ENCODE measurements at regions not wholly inside any gene's neighbourhood (a gene's known extent, or its start where the extent isn't known, plus 50 kb on each side); places are given as distances from the start of the nearest gene placed in this dataset.

DNA sequence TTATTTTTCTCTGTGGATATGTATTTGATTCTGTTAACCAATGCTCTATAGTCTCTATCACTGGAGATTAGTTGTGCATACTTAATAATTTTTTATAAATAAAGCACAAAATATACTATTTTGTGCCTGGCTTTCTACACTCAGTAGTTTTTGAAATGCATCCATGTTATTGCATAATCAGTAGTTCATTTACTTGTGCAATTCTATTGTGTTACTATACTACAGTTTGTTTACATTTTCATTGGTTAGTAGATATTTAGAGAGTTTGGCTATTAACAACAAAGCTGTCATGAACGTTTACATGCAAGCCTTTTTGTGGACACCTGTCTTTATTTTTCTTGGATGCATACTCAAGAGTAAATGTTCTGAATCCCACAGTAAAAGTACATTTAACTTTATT lies 265.0 kb upstream of the FAT4 start:
- no peak for TF ChIP-seq POLR2A (IDR thresholded peaks at IDR 0.05)
- TF ChIP-seq, protein P1, sequence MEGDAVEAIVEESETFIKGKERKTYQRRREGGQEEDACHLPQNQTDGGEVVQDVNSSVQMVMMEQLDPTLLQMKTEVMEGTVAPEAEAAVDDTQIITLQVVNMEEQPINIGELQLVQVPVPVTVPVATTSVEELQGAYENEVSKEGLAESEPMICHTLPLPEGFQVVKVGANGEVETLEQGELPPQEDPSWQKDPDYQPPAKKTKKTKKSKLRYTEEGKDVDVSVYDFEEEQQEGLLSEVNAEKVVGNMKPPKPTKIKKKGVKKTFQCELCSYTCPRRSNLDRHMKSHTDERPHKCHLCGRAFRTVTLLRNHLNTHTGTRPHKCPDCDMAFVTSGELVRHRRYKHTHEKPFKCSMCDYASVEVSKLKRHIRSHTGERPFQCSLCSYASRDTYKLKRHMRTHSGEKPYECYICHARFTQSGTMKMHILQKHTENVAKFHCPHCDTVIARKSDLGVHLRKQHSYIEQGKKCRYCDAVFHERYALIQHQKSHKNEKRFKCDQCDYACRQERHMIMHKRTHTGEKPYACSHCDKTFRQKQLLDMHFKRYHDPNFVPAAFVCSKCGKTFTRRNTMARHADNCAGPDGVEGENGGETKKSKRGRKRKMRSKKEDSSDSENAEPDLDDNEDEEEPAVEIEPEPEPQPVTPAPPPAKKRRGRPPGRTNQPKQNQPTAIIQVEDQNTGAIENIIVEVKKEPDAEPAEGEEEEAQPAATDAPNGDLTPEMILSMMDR (IDR thresholded peaks at IDR 0.05), result no peak

Data from adrenal gland (tissue), 5 donors.